22Rv1 (cell line): ENCODE measurements at regions not wholly inside any gene's neighbourhood (a gene's known extent, or its start where the extent isn't known, plus 50 kb on each side); places are given as distances from the start of the nearest gene placed in this dataset.

Experiments
- ZFX ChIP-seq: fragments of 450-650 bp; IDR thresholded peaks from 2 replicates; pipeline ENCODE4 v1.6.1; 2017; ENCODE audit warnings: antibody characterized with exemption, borderline replicate concordance
- TF ChIP-seq, protein P1 (sequence below): fragments of 450-650 bp; IDR thresholded peaks from 2 replicates; pipeline ENCODE4 v1.5.1; 2017; ENCODE audit warnings: mild to moderate bottlenecking

DNA sequence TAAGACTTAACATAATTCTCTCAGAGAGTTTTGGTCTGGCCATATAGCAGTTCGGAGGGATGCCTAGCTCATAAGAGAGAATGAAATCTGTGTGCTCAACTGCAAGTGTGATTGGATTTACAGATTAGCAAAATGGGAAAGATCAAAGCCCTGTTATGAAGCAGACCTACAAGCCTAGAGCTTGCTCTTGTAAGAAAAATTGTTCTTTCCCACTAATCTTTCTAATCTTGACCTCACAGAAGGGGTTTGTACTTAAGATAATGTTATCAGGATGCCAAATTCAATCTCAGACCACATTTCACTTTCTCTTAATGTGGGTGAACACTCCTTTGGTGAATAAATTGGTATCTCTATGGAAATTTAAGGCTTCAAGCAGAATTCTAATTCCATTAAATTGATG is 267.2 kb downstream of the RAB38 start:
- TF ChIP-seq, protein P1, sequence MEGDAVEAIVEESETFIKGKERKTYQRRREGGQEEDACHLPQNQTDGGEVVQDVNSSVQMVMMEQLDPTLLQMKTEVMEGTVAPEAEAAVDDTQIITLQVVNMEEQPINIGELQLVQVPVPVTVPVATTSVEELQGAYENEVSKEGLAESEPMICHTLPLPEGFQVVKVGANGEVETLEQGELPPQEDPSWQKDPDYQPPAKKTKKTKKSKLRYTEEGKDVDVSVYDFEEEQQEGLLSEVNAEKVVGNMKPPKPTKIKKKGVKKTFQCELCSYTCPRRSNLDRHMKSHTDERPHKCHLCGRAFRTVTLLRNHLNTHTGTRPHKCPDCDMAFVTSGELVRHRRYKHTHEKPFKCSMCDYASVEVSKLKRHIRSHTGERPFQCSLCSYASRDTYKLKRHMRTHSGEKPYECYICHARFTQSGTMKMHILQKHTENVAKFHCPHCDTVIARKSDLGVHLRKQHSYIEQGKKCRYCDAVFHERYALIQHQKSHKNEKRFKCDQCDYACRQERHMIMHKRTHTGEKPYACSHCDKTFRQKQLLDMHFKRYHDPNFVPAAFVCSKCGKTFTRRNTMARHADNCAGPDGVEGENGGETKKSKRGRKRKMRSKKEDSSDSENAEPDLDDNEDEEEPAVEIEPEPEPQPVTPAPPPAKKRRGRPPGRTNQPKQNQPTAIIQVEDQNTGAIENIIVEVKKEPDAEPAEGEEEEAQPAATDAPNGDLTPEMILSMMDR, result no peak
- TF ChIP-seq ZFX, result no peak
